ENCODE measurements at regions not wholly inside any gene's neighbourhood (a gene's known extent, or its start where the extent isn't known, plus 50 kb on each side); places are given as distances from the start of the nearest gene placed in this dataset.

GRCh38 chr17:12342161-12342560 is 321.5 kb downstream of the MAP2K4 start:
- no peaks in the 10 kb centered on the region for H3K9me3 ChIP-seq (replicated peaks; ENCODE audit: low read length)
- no peak overlapping the region for H3K4me3 ChIP-seq (ENCODE audit: low read length)
- no peak overlapping the region for H3K9ac ChIP-seq (ENCODE audit: low read depth, low read length)
- H3K27me3 ChIP-seq (ENCODE audit: control insufficient read depth, insufficient read depth, low read length) = no peaks in the 10 kb centered on the region
- H3K4me1 ChIP-seq (ENCODE audit: control insufficient read depth, insufficient read depth, low read length) = no peaks in the 10 kb centered on the region
- no peaks in the 10 kb centered on the region for H3K36me3 ChIP-seq (ENCODE audit: insufficient read depth, low read length)
- H3K4me2 ChIP-seq (ENCODE audit: low read length) = no peak overlapping the region

- H3K4me2 ChIP-seq (ENCODE audit: low read length) = no peak overlapping the region
- H3K36me3 ChIP-seq (ENCODE audit: insufficient read depth, low read length) = no peaks in the 10 kb centered on the region
- H3K4me3 ChIP-seq (ENCODE audit: low read length) = no peak overlapping the region
- no peak overlapping the region for H3K9ac ChIP-seq (ENCODE audit: low read depth, low read length)
- H3K27me3 ChIP-seq (ENCODE audit: control insufficient read depth, insufficient read depth, low read length) = no peaks in the 10 kb centered on the region
- H3K9me3 ChIP-seq (replicated peaks; ENCODE audit: low read length) = no peaks in the 10 kb centered on the region
- no peaks in the 10 kb centered on the region for H3K4me1 ChIP-seq (ENCODE audit: control insufficient read depth, insufficient read depth, low read length)
Observed at GRCh38 chr17:12342609-12343435, 322.1 kb downstream of the MAP2K4 start.

GRCh38 chr17:12348476-12348875 is 317.2 kb upstream of the MYOCD start:
- Histone ChIP-seq H3K27me3 (ENCODE audit: control insufficient read depth, insufficient read depth, low read length) (no peaks in the 10 kb centered on the region), H3K36me3 (ENCODE audit: insufficient read depth, low read length) (no peaks in the 10 kb centered on the region), H3K9ac (ENCODE audit: low read depth, low read length) (no peak overlapping the region), H3K4me3 (ENCODE audit: low read length) (no peak overlapping the region), H3K4me2 (ENCODE audit: low read length) (no peak overlapping the region), H3K9me3 (replicated peaks; ENCODE audit: low read length) (no peaks in the 10 kb centered on the region), H3K4me1 (ENCODE audit: control insufficient read depth, insufficient read depth, low read length) (no peaks in the 10 kb centered on the region)

- Histone ChIP-seq H3K9ac (ENCODE audit: low read depth, low read length) (no peak overlapping the region), H3K4me2 (ENCODE audit: low read length) (no peak overlapping the region), H3K27me3 (ENCODE audit: control insufficient read depth, insufficient read depth, low read length) (no peaks in the 10 kb centered on the region), H3K4me1 (ENCODE audit: control insufficient read depth, insufficient read depth, low read length) (no peaks in the 10 kb centered on the region), H3K9me3 (replicated peaks; ENCODE audit: low read length) (no peaks in the 10 kb centered on the region), H3K36me3 (ENCODE audit: insufficient read depth, low read length) (no peaks in the 10 kb centered on the region), H3K4me3 (ENCODE audit: low read length) (no peak overlapping the region)
Observed at GRCh38 chr17:12349297-12349696, 316.4 kb upstream of the MYOCD start.

- H3K27me3 ChIP-seq (ENCODE audit: control insufficient read depth, insufficient read depth, low read length) = no peaks in the 10 kb centered on the region
- H3K36me3 ChIP-seq (ENCODE audit: insufficient read depth, low read length) = no peaks in the 10 kb centered on the region
- H3K4me1 ChIP-seq (ENCODE audit: control insufficient read depth, insufficient read depth, low read length) = no peaks in the 10 kb centered on the region
- no peak overlapping the region for H3K4me3 ChIP-seq (ENCODE audit: low read length)
- no peaks in the 10 kb centered on the region for H3K9me3 ChIP-seq (replicated peaks; ENCODE audit: low read length)
- no peak overlapping the region for H3K9ac ChIP-seq (ENCODE audit: low read depth, low read length)
- H3K4me2 ChIP-seq (ENCODE audit: low read length) = no peak overlapping the region
Observed at GRCh38 chr17:12352127-12352526, 313.6 kb upstream of the MYOCD start.

GRCh38 chr17:12357600-12357999 is 308.1 kb upstream of the MYOCD start:
- Histone ChIP-seq H3K36me3 (ENCODE audit: insufficient read depth, low read length) (no peaks in the 10 kb centered on the region), H3K9ac (ENCODE audit: low read depth, low read length) (no peak overlapping the region), H3K4me3 (ENCODE audit: low read length) (no peak overlapping the region), H3K4me1 (ENCODE audit: control insufficient read depth, insufficient read depth, low read length) (no peaks in the 10 kb centered on the region), H3K9me3 (replicated peaks; ENCODE audit: low read length) (no peaks in the 10 kb centered on the region), H3K4me2 (ENCODE audit: low read length) (no peak overlapping the region), H3K27me3 (ENCODE audit: control insufficient read depth, insufficient read depth, low read length) (no peaks in the 10 kb centered on the region)

DNA sequence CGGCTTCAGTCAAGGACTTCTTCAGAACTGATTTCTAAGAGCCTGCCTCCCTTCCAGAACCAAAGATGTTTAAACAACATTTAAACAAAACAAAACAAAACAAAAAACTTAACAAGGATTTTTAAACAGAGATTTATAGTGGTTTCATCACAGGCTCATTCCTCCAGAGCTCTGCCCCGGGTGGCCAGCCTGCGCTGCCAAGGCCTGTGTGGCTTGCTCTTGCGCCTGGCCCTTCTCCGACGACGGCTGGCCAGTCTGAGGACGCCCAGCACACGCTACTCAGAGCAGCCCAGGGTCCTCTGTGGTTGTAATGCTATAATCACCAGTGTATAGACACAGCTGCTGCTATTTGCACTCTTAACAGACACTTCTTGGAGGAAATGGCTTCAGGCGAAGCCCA is 307.2 kb upstream of the MYOCD start:
- H3K9ac ChIP-seq (ENCODE audit: low read depth, low read length) = no peak overlapping the region
- no peak overlapping the region for H3K4me3 ChIP-seq (ENCODE audit: low read length)
- H3K36me3 ChIP-seq (ENCODE audit: insufficient read depth, low read length) = no peaks in the 10 kb centered on the region
- no peaks in the 10 kb centered on the region for H3K9me3 ChIP-seq (replicated peaks; ENCODE audit: low read length)
- H3K27me3 ChIP-seq (ENCODE audit: control insufficient read depth, insufficient read depth, low read length) = no peaks in the 10 kb centered on the region
- H3K4me2 ChIP-seq (ENCODE audit: low read length) = no peak overlapping the region
- no peaks in the 10 kb centered on the region for H3K4me1 ChIP-seq (ENCODE audit: control insufficient read depth, insufficient read depth, low read length)

DNA sequence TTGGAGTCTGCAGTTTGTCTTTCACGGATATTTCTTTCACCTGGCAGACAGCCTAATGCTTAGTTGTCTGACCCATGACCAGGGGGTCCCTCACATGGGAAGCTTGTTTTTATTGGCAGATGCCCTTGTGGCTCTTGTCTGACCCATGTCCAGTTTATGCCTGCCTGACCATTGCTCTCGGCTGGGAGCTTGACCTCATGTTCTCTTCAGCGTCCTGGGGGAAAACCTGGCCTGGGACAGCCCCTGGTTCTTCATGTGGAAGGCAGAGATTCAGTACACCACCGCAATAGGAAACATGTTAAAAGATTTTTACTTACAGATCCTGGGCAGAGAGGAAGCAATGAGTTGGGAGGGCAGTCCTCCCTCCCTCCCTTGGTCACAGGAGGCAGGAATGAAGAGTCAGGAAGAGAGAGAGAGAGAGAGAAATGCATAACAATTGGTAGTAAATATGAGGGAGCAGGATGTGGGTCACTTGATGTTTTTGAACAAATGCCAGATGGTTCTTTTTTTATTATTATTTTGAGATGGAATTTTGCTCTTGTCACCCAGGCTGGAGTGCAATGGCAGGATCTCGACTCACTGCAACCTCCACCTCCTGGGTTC is 302.7 kb upstream of the MYOCD start:
- Histone ChIP-seq H3K4me2 (ENCODE audit: low read length) (no peak overlapping the region), H3K4me1 (ENCODE audit: control insufficient read depth, insufficient read depth, low read length) (no peaks in the 10 kb centered on the region), H3K4me3 (ENCODE audit: low read length) (no peak overlapping the region), H3K9ac (ENCODE audit: low read depth, low read length) (no peak overlapping the region), H3K27me3 (ENCODE audit: control insufficient read depth, insufficient read depth, low read length) (no peaks in the 10 kb centered on the region), H3K36me3 (ENCODE audit: insufficient read depth, low read length) (no peaks in the 10 kb centered on the region), H3K9me3 (replicated peaks; ENCODE audit: low read length) (no peaks in the 10 kb centered on the region)

DNA sequence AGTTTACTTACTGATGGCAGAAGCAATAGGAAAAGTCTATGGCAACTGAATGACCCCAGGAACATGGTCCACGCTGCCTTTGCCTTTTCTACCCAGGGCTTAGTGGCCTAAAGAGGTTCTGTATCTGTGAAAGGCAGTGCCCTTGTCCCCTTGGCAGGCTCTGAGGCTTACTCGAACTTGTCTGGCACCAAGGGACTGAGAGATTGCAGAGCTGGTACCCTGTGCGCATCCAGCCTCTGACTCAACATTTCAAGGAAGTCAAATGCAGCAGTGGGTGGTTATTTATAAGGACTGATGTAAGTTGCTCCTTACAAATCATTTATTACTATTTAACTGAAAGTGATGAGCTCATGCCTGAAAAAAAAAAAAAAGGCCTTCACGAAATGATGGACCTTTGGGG is 299.9 kb upstream of the MYOCD start:
- Histone ChIP-seq H3K36me3 (ENCODE audit: insufficient read depth, low read length) (no peaks in the 10 kb centered on the region), H3K9ac (ENCODE audit: low read depth, low read length) (no peak overlapping the region), H3K4me1 (ENCODE audit: control insufficient read depth, insufficient read depth, low read length) (no peaks in the 10 kb centered on the region), H3K9me3 (replicated peaks; ENCODE audit: low read length) (no peaks in the 10 kb centered on the region), H3K27me3 (ENCODE audit: control insufficient read depth, insufficient read depth, low read length) (no peaks in the 10 kb centered on the region), H3K4me3 (ENCODE audit: low read length) (no peak overlapping the region), H3K4me2 (ENCODE audit: low read length) (no peak overlapping the region)

DNA sequence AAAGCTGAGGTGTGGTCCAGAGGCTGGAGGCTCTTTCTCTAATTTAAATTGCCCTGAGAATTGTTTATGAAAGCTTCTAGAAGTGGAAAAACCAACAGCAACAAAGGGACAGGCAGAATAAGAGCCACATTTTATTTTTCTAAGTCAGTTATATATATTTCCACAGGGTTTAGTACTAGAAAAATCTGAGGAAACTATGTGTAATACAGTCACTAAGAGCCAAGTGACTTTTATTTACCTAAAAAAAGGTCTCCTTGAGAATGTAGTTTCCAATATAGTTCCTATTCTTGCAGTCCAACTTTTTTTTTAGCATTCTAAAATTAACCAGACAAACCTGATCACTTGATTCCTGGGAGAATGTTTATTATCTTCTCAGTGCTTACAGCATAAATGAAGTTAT is 296.6 kb upstream of the MYOCD start:
- H3K4me1 ChIP-seq (ENCODE audit: control insufficient read depth, insufficient read depth, low read length) = no peaks in the 10 kb centered on the region
- no peaks in the 10 kb centered on the region for H3K27me3 ChIP-seq (ENCODE audit: control insufficient read depth, insufficient read depth, low read length)
- H3K4me2 ChIP-seq (ENCODE audit: low read length) = no peak overlapping the region
- H3K36me3 ChIP-seq (ENCODE audit: insufficient read depth, low read length) = no peaks in the 10 kb centered on the region
- H3K9me3 ChIP-seq (replicated peaks; ENCODE audit: low read length) = no peaks in the 10 kb centered on the region
- no peak overlapping the region for H3K4me3 ChIP-seq (ENCODE audit: low read length)
- no peak overlapping the region for H3K9ac ChIP-seq (ENCODE audit: low read depth, low read length)

DNA sequence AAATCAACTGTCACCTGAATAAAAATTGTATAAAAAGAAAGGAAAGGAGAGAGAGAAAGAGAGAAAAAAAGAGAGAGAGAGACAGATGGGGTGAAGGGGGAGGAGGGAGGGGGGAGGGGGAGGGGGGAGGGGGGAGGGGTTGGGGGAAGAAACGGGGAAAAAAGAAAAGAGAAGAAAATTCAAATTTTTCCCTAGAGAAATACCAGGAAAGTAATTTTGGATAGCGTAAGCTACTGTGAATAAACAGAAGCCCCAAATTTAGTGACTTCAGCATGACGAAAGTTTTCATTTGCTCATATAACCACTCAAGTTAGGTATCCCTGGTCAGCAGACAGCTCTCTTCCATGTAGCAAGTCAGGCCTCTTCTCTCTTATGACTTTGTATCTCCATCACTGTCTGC is 289.4 kb upstream of the MYOCD start:
- no peak overlapping the region for H3K4me3 ChIP-seq (ENCODE audit: low read length)
- H3K9ac ChIP-seq (ENCODE audit: low read depth, low read length) = no peak overlapping the region
- H3K36me3 ChIP-seq (ENCODE audit: insufficient read depth, low read length) = no peaks in the 10 kb centered on the region
- no peak overlapping the region for H3K4me2 ChIP-seq (ENCODE audit: low read length)
- no peaks in the 10 kb centered on the region for H3K27me3 ChIP-seq (ENCODE audit: control insufficient read depth, insufficient read depth, low read length)
- no peaks in the 10 kb centered on the region for H3K4me1 ChIP-seq (ENCODE audit: control insufficient read depth, insufficient read depth, low read length)
- H3K9me3 ChIP-seq (replicated peaks; ENCODE audit: low read length) = no peaks in the 10 kb centered on the region

- H3K4me1 ChIP-seq (ENCODE audit: control insufficient read depth, insufficient read depth, low read length) = no peaks in the 10 kb centered on the region
- H3K9ac ChIP-seq (ENCODE audit: low read depth, low read length) = no peak overlapping the region
- no peaks in the 10 kb centered on the region for H3K9me3 ChIP-seq (replicated peaks; ENCODE audit: low read length)
Observed at GRCh38 chr17:12386225-12386624, 279.5 kb upstream of the MYOCD start.

More at GRCh38 chr17:12386225-12386624, 279.5 kb upstream of the MYOCD start:
- no peak overlapping the region for H3K4me3 ChIP-seq (ENCODE audit: low read length)
- no peaks in the 10 kb centered on the region for H3K27me3 ChIP-seq (ENCODE audit: control insufficient read depth, insufficient read depth, low read length)
- no peak overlapping the region for H3K4me2 ChIP-seq (ENCODE audit: low read length)
- no peaks in the 10 kb centered on the region for H3K36me3 ChIP-seq (ENCODE audit: insufficient read depth, low read length)
